DOHH2 (cell line): ENCODE measurements at regions not wholly inside any gene's neighbourhood (a gene's known extent, or its start where the extent isn't known, plus 50 kb on each side); places are given as distances from the start of the nearest gene placed in this dataset.

ENCODE experiments used
- H3F3A ChIP-seq: fragments of 200-600 bp; sonication (generic), shearing (Covaris generic); 2 replicates; pipeline ENCODE4 v1.6.0; 2016; ENCODE audit warnings: antibody characterized with exemption, mild to moderate bottlenecking; ENCODE audit not compliant: control insufficient read depth, insufficient read depth
- H3K27ac ChIP-seq: fragments of 200-600 bp; sonication (generic); 2 replicates; pipeline ENCODE4 v1.5.1; 2014; ENCODE audit warnings: low read depth, mild to moderate bottlenecking, low read length, moderate library complexity
- H3K27me3 ChIP-seq: fragments of 200-600 bp; sonication (generic); 2 replicates; pipeline ENCODE4 v1.6.1; 2014; ENCODE audit warnings: mild to moderate bottlenecking, low read length, mixed read lengths; ENCODE audit not compliant: control insufficient read depth
- H3K36me3 ChIP-seq: fragments of 200-600 bp; sonication (generic); 2 replicates; pipeline ENCODE4 v1.6.1; 2014; ENCODE audit warnings: mild to moderate bottlenecking, low read length, moderate library complexity, mixed read lengths; ENCODE audit not compliant: control insufficient read depth
- H3K4me1 ChIP-seq: fragments of 200-600 bp; sonication (generic); 2 replicates; pipeline ENCODE4 v1.6.1; 2014; ENCODE audit warnings: mild to moderate bottlenecking, low read length, mixed read lengths; ENCODE audit not compliant: control insufficient read depth
- H3K4me2 ChIP-seq: fragments of 200-600 bp; sonication (generic); 2 replicates; pipeline ENCODE4 v1.6.0; 2014; ENCODE audit warnings: mild to moderate bottlenecking, low read length, moderate library complexity
- H3K4me3 ChIP-seq: fragments of 200-600 bp; sonication (generic); 2 replicates; pipeline ENCODE4 v1.5.1; 2014; ENCODE audit warnings: mild to moderate bottlenecking, low read length, mixed read lengths
- H3K79me2 ChIP-seq: fragments of 200-600 bp; sonication (generic); 2 replicates; pipeline ENCODE4 v1.6.1; 2014; ENCODE audit warnings: mild to moderate bottlenecking, low read length, mixed read lengths; ENCODE audit not compliant: control insufficient read depth
- H3K9me2 ChIP-seq: fragments of 200-600 bp; sonication (generic); replicated peaks from 2 replicates; pipeline ENCODE4 v1.6.1; 2014; ENCODE audit warnings: mild to moderate bottlenecking, low read length, mixed read lengths; ENCODE audit not compliant: control insufficient read depth
- H3K9me3 ChIP-seq: fragments of 200-600 bp; sonication (generic); 2 replicates; pipeline ENCODE4 v1.6.1; 2014; ENCODE audit warnings: antibody characterized with exemption, low read length, mixed read lengths; ENCODE audit not compliant: control insufficient read depth, insufficient read depth
- H4K20me1 ChIP-seq: fragments of 200-600 bp; sonication (generic); 2 replicates; pipeline ENCODE4 v1.6.0; 2014; ENCODE audit warnings: low read depth, mild to moderate bottlenecking, antibody characterized with exemption, low read length, moderate library complexity; ENCODE audit not compliant: control insufficient read depth, insufficient read depth
- EZH2phosphoT487 ChIP-seq: fragments of 200-600 bp; sonication (generic); IDR thresholded peaks from 2 replicates; pipeline ENCODE4 v1.6.1; 2017; ENCODE audit warnings: borderline replicate concordance, mild to moderate bottlenecking, antibody characterized with exemption, low read length, moderate library complexity, mixed read lengths
- TF ChIP-seq, protein P1 (sequence below): fragments of 200-600 bp; sonication (generic); IDR thresholded peaks from one replicate; pipeline ENCODE4 v1.5.1; 2014; ENCODE audit warnings: antibody characterized with exemption, mild to moderate bottlenecking, low read depth, low read length; ENCODE audit not compliant: poor library complexity, severe bottlenecking

DNA sequence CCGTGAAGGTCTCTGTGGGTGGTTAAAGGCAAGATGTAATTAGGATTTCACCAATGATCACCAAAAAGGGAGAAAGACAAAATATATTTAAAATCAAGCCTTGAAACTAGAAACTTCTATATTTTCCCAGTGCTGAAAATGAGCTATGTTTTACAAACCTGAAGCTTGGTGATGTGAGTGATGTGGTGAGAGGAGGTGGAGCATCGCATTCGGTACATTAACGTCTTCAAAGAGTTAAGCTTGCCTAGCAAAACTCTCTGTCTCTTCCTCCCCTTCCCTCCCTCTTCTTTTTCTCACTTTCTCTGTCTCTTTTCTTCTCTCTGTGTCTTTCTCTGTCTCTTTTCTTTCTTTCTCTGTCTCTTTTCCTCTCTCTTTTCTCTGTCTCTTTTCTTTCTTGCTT is 347.3 kb upstream of the IRX2 start:
- H3K9me3 ChIP-seq: peaks cover 24% of the 10 kb centered on the region; the same call in 1 of the 2 replicates
- no peak overlapping the region for H3K27ac ChIP-seq
- no peaks in the 10 kb centered on the region for H3F3A ChIP-seq
- no peaks in the 10 kb centered on the region for H3K4me1 ChIP-seq
- no peaks in the 10 kb centered on the region for H3K27me3 ChIP-seq
- no peaks in the 10 kb centered on the region for H3K79me2 ChIP-seq
- TF ChIP-seq, protein P1, sequence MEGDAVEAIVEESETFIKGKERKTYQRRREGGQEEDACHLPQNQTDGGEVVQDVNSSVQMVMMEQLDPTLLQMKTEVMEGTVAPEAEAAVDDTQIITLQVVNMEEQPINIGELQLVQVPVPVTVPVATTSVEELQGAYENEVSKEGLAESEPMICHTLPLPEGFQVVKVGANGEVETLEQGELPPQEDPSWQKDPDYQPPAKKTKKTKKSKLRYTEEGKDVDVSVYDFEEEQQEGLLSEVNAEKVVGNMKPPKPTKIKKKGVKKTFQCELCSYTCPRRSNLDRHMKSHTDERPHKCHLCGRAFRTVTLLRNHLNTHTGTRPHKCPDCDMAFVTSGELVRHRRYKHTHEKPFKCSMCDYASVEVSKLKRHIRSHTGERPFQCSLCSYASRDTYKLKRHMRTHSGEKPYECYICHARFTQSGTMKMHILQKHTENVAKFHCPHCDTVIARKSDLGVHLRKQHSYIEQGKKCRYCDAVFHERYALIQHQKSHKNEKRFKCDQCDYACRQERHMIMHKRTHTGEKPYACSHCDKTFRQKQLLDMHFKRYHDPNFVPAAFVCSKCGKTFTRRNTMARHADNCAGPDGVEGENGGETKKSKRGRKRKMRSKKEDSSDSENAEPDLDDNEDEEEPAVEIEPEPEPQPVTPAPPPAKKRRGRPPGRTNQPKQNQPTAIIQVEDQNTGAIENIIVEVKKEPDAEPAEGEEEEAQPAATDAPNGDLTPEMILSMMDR: no peak
- TF ChIP-seq EZH2phosphoT487: no peak
- no peak overlapping the region for H3K4me3 ChIP-seq
- no peaks in the 10 kb centered on the region for H3K36me3 ChIP-seq
- H3K9me2 ChIP-seq: no peaks in the 10 kb centered on the region
- no peaks in the 10 kb centered on the region for H4K20me1 ChIP-seq
- no peak overlapping the region for H3K4me2 ChIP-seq

- H3K4me2 ChIP-seq: no peak overlapping the region
- TF ChIP-seq, protein P1: no peak
- no peak for TF ChIP-seq EZH2phosphoT487
- no peaks in the 10 kb centered on the region for H3K27me3 ChIP-seq
Observed at GRCh38 chr5:3092664-3093063, 341.2 kb upstream of the IRX2 start.

DNA sequence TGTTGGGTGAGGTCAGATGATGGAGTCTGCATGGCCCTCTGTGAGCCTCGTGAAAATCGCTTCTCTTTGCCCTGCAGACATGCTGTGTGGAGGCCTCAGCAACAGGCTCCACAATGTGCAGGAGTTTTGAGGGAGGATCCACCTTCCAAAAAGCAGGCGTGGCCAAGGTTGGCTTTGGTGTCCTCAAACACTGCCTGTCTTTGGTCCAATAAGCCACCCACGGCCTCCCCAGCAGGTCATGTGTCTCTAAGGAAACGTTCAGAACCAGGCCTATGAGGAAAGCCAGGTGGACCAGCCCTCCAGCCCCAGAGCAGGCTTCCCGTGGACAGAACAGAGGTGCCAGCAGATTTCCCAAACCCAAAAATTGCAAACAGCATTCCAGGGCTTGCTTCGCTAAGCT is 340.7 kb upstream of the IRX2 start:
- TF ChIP-seq EZH2phosphoT487: no peak
- TF ChIP-seq, protein P1: no peak
- H3K4me2 ChIP-seq: no peak overlapping the region
- H3K27ac ChIP-seq: no peak overlapping the region
- no peaks in the 10 kb centered on the region for H3K9me2 ChIP-seq
- no peaks in the 10 kb centered on the region for H4K20me1 ChIP-seq
- H3K4me1 ChIP-seq: no peaks in the 10 kb centered on the region
- H3K79me2 ChIP-seq: no peaks in the 10 kb centered on the region
- H3K4me3 ChIP-seq: no peak overlapping the region
- H3K36me3 ChIP-seq: no peaks in the 10 kb centered on the region
- H3F3A ChIP-seq: no peaks in the 10 kb centered on the region
- H3K27me3 ChIP-seq: no peaks in the 10 kb centered on the region
- H3K9me3 ChIP-seq: peaks cover 4% of the 10 kb centered on the region; the same call in 1 of the 2 replicates

More at GRCh38 chr5:3092664-3093063, 341.2 kb upstream of the IRX2 start:
- Histone ChIP-seq H3K4me3 (no peak overlapping the region), H3K79me2 (no peaks in the 10 kb centered on the region), H3F3A (no peaks in the 10 kb centered on the region), H3K27ac (no peak overlapping the region), H3K9me2 (no peaks in the 10 kb centered on the region), H3K36me3 (no peaks in the 10 kb centered on the region), H3K9me3 (peaks cover 4% of the 10 kb centered on the region; the same call in 1 of the 2 replicates), H4K20me1 (no peaks in the 10 kb centered on the region), H3K4me1 (no peaks in the 10 kb centered on the region)
